ENCODE measurements at regions not wholly inside any gene's neighbourhood (a gene's known extent, or its start where the extent isn't known, plus 50 kb on each side); places are given as distances from the start of the nearest gene placed in this dataset.

DNA sequence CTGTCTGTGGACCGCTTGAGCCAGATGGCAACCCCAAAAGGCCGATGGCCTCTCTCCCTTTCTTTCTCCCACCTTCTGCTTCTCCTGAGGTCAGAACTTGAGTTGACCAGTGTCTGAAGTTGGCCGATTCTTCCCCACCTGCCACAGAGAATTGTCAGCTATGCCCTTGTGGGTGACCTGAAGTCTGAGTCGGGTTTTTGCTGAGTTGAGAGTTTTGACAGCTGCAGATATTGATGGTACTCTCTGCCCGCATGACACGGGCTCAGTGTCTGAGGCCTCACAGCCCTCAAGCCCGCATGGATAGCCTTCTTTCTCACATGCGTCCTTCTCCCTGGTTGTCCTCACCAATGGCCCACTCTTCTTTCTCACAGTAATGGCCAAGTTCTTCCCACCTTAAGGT lies 111.0 kb downstream of the EFNB1 start:
- Histone ChIP-seq H3K79me2 (no peaks in the 10 kb centered on the region), H3K4me1 (peaks cover 49% of the 10 kb centered on the region), H3K9me3 (ENCODE audit: control insufficient read depth, low read length) (no peaks in the 10 kb centered on the region), H3K4me3 (ENCODE audit: low read depth, low read length) (no peak overlapping the region), H2AFZ (no peak overlapping the region), H3K4me2 (ENCODE audit: low read length) (no peak overlapping the region), H3K27me3 (ENCODE audit: control insufficient read depth, insufficient read depth, low read length) (no peaks in the 10 kb centered on the region), H3K36me3 (ENCODE audit: control insufficient read depth, insufficient read depth, low read length) (no peaks in the 10 kb centered on the region), H3K27ac (peak overlapping the region; percentile 99), H3K9ac (no peak overlapping the region)
- TF ChIP-seq, protein P1, sequence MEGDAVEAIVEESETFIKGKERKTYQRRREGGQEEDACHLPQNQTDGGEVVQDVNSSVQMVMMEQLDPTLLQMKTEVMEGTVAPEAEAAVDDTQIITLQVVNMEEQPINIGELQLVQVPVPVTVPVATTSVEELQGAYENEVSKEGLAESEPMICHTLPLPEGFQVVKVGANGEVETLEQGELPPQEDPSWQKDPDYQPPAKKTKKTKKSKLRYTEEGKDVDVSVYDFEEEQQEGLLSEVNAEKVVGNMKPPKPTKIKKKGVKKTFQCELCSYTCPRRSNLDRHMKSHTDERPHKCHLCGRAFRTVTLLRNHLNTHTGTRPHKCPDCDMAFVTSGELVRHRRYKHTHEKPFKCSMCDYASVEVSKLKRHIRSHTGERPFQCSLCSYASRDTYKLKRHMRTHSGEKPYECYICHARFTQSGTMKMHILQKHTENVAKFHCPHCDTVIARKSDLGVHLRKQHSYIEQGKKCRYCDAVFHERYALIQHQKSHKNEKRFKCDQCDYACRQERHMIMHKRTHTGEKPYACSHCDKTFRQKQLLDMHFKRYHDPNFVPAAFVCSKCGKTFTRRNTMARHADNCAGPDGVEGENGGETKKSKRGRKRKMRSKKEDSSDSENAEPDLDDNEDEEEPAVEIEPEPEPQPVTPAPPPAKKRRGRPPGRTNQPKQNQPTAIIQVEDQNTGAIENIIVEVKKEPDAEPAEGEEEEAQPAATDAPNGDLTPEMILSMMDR (IDR thresholded peaks at IDR 0.05): no peak

DNA sequence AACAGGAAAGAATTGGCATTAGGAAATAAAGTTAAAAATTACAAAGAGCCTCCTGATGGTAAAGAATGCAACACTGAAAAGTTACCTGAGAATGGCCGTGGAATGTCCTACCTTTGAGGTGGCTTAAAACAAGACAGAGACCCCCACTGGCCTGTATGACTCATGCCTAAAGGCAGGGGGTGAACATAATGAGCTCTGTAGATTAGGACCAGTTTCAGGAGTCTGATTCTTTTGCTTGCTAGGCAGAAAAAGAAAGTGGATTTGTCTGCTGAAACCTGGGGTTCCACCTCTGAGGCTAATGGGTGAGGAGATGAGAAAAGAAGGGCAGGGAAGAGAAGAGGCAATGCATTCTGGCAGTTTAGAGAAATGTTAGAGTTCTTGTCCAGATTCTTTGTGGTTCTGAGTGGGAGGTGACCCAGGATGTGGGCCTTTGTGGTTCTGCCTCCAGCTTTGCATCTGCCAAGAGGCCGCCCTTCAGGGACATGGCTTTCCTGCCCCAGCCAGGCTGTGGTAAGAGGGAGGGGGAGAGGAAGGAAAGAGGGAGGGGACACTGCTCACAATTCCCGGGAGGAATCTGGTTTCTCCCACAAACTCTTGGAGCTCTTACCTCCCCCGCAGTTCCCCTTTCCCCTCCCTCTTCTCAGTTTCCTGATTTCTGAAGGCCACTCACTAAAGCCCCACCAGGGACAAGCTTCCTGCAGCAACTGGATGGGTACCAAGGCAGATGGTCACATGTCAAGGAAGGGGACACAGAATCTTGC lies 109.6 kb downstream of the EFNB1 start:
- Histone ChIP-seq H3K9me3 (ENCODE audit: control insufficient read depth, low read length) (no peaks in the 10 kb centered on the region), H3K4me3 (ENCODE audit: low read depth, low read length) (no peak overlapping the region), H3K27ac (peak overlapping the region; percentile 99), H3K4me1 (peaks cover 49% of the 10 kb centered on the region), H3K27me3 (ENCODE audit: control insufficient read depth, insufficient read depth, low read length) (no peaks in the 10 kb centered on the region), H3K79me2 (no peaks in the 10 kb centered on the region), H2AFZ (peak overlapping the region; percentile 60), H3K4me2 (ENCODE audit: low read length) (no peak overlapping the region), H3K9ac (no peak overlapping the region), H3K36me3 (ENCODE audit: control insufficient read depth, insufficient read depth, low read length) (no peaks in the 10 kb centered on the region)
- TF ChIP-seq, protein P1 (IDR thresholded peaks at IDR 0.05): no peak

DNA sequence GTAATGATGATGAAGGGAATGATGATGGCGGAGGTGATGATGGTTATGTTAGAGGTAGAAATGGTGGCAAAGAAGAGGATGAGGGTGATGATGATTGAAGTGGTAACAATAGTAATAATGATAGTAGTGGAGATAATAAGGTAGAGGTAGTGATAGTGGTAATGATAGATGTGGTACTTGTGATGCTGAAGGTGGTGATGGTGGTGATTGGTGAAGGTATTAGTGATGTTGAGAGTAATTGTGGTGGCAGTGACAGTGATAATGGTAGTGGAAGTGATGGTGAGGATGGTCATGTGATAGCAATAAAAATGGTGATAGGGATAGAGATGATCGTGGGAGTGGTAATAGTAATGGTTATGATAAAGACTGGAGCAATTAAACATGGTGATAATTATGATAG lies 108.8 kb downstream of the EFNB1 start:
- Histone ChIP-seq H3K9me3 (ENCODE audit: control insufficient read depth, low read length) (no peaks in the 10 kb centered on the region), H2AFZ (no peak overlapping the region), H3K27ac (peak overlapping the region; percentile 99), H3K27me3 (ENCODE audit: control insufficient read depth, insufficient read depth, low read length) (no peaks in the 10 kb centered on the region), H3K4me3 (ENCODE audit: low read depth, low read length) (no peak overlapping the region), H3K4me1 (peaks cover 41% of the 10 kb centered on the region), H3K36me3 (ENCODE audit: control insufficient read depth, insufficient read depth, low read length) (no peaks in the 10 kb centered on the region), H3K4me2 (ENCODE audit: low read length) (no peak overlapping the region), H3K9ac (no peak overlapping the region), H3K79me2 (no peaks in the 10 kb centered on the region)
- TF ChIP-seq, protein P1 (IDR thresholded peaks at IDR 0.05): no peak

DNA sequence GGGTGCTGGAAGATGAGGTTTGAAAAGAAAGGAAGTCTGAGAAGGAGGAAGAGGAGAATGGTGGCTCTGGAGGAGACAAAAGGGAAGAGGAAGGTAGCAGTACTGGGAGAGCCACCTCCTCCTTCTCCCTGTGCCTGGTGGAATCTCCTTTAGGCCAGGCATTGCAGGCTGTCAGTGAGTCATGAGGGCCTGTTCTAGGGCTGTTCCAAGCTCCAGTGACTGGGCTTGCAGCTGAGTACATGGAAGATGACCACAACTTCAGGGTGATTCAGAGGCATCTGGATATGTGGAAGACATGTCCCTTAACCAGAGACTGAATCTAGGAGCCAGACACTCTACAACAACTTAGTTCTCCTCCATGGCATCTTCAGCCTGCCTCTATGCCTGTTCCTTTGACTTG lies 107.8 kb downstream of the EFNB1 start:
- TF ChIP-seq, protein P1 (IDR thresholded peaks at IDR 0.05): no peak
- H3K4me1 ChIP-seq: peaks cover 37% of the 10 kb centered on the region

DNA sequence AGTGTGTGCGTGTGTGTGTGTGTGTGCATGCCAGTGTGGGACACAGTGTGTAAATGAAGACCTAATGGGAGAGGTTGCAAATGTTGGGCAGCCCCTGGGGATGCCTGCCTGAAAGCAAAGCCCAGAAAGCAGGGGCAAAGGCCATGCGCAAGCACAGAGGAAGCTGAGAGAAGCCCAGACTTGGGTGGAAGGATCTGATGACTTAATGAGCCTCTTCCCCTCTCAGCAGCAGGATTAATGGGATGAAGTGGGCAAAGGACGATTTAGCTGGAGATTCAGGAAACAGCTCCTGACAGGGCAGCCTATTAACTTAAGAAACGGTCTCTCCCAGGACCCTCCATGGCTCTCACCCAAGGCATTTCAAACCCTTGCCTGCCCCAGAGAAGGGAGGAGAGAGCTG lies 107.3 kb downstream of the EFNB1 start:
- H3K79me2 ChIP-seq: no peaks in the 10 kb centered on the region
- H3K4me1 ChIP-seq: peaks cover 39% of the 10 kb centered on the region
- no peaks in the 10 kb centered on the region for H3K27me3 ChIP-seq (ENCODE audit: control insufficient read depth, insufficient read depth, low read length)
- TF ChIP-seq, protein P1 (IDR thresholded peaks at IDR 0.05): no peak
- H3K27ac ChIP-seq: peak overlapping the region; percentile 24
- no peak overlapping the region for H3K4me3 ChIP-seq (ENCODE audit: low read depth, low read length)
- no peak overlapping the region for H3K9ac ChIP-seq
- H3K4me2 ChIP-seq (ENCODE audit: low read length): no peak overlapping the region
- H3K36me3 ChIP-seq (ENCODE audit: control insufficient read depth, insufficient read depth, low read length): no peaks in the 10 kb centered on the region
- H3K9me3 ChIP-seq (ENCODE audit: control insufficient read depth, low read length): no peaks in the 10 kb centered on the region
- H2AFZ ChIP-seq: no peak overlapping the region

More for the DNA sequence above, 107.8 kb downstream of the EFNB1 start:
- H3K9ac ChIP-seq: no peak overlapping the region
- no peak overlapping the region for H3K4me3 ChIP-seq (ENCODE audit: low read depth, low read length)
- H3K36me3 ChIP-seq (ENCODE audit: control insufficient read depth, insufficient read depth, low read length): no peaks in the 10 kb centered on the region
- no peaks in the 10 kb centered on the region for H3K9me3 ChIP-seq (ENCODE audit: control insufficient read depth, low read length)
- peak overlapping the region; percentile 32 for H3K27ac ChIP-seq
- no peak overlapping the region for H2AFZ ChIP-seq
- H3K79me2 ChIP-seq: no peaks in the 10 kb centered on the region
- no peak overlapping the region for H3K4me2 ChIP-seq (ENCODE audit: low read length)
- no peaks in the 10 kb centered on the region for H3K27me3 ChIP-seq (ENCODE audit: control insufficient read depth, insufficient read depth, low read length)

Data from parathyroid adenoma (tissue), 2 donors.